HepG2 (cell line): ENCODE measurements at regions not wholly inside any gene's neighbourhood (a gene's known extent, or its start where the extent isn't known, plus 50 kb on each side); places are given as distances from the start of the nearest gene placed in this dataset.

ENCODE experiments used
- ATAC-seq: fragments of 200-7000 bp; cut with Tn5 transposase; 3 replicates; pipeline ENCODE4 v1.9.1; 2020; ENCODE audit warnings: mild to moderate bottlenecking, moderate library complexity
- BruUV-seq: library from RNA; stranded (reverse); fragments of 400-500 nt; replicated peaks from 2 replicates; lab custom pipeline; 2021; lab: Mats Ljungman, UMichigan
- CTCF ChIA-PET: fragments of 300-600 bp; formaldehyde crosslinking; extraction: SDS; loops from one replicate; lab custom pipeline; 2021; ENCODE audit warnings: low total read pairs, inconsistent platforms, low intra/inter-chr PET ratio; lab: Yijun Ruan, JAX
- POLR2A ChIA-PET: fragments of 350-600 bp; sonication (Branson Sonifier 250); formaldehyde crosslinking; loops from one replicate; lab custom pipeline; 2020; ENCODE audit warnings: antibody characterized with exemption, inconsistent platforms; lab: Yijun Ruan, JAX
- DNase-seq: peaks from one replicate; pipeline ENCODE4 v3.0.0-alpha.2; 2015; ENCODE audit warnings: low spot score
- FAIRE-seq: peaks from 3 replicates; lab custom pipeline; 2011; peaks lifted over from hg19 to GRCh38; lab: Jason Lieb, UNC
- H2AFZ ChIP-seq: one replicate; pipeline ENCODE4 v1.6.1; 2011; ENCODE audit warnings: low read length, inconsistent platforms
- H3K27ac ChIP-seq: fragments of 300-600 bp; 3 replicates; pipeline ENCODE4 v1.8.0; 2011; ENCODE audit warnings: mixed run types, mild to moderate bottlenecking, mixed read lengths, low read length, inconsistent platforms; ENCODE audit not compliant: insufficient read depth; ENCODE audit errors: extremely low read length
- H3K27me3 ChIP-seq, 2 experiments: fragments of 200-600 bp in 1 of 2; 2 replicates in 1 of 2; 3 replicates in 1 of 2; pipeline versions ENCODE4 v1.6.0 to v1.8.0; 2011; ENCODE audit warnings: low read length in 2 of 2, mild to moderate bottlenecking in 2 of 2, moderate library complexity in 2 of 2, inconsistent platforms in 1 of 2; ENCODE audit not compliant: insufficient read depth in 2 of 2, control insufficient read depth in 1 of 2
- H3K36me3 ChIP-seq, 2 experiments: fragments of 200-600 bp in 1 of 2; replicated peaks in 1 of 2; 2 replicates in 1 of 2; 3 replicates in 1 of 2; pipeline versions ENCODE4 v1.5.1 to v1.8.0; 2011; ENCODE audit warnings: low read length in 2 of 2, inconsistent platforms in 1 of 2; ENCODE audit not compliant: insufficient read depth in 2 of 2, control insufficient read depth in 1 of 2
- H3K4me1 ChIP-seq: 2 replicates; pipeline ENCODE4 v1.5.1; 2012; ENCODE audit warnings: low read length, inconsistent platforms; ENCODE audit not compliant: insufficient read depth
- H3K4me2 ChIP-seq: 2 replicates; pipeline ENCODE4 v1.6.0; 2011; ENCODE audit warnings: low read depth, low read length, inconsistent platforms
- H3K4me3 ChIP-seq, 3 experiments: fragments of 200-600 bp in 1 of 3; sonication (generic), shearing (Covaris generic) in 1 of 3; replicated peaks in 1 of 3; 2 replicates each; pipeline ENCODE4 v1.5.1; 2011 to 2016; ENCODE audit warnings: low read length in 3 of 3, inconsistent platforms in 2 of 3, low read depth in 2 of 3, mild to moderate bottlenecking in 2 of 3, control low read depth in 1 of 3, mixed read lengths in 1 of 3; ENCODE audit not compliant: insufficient read depth in 1 of 3
- H3K79me2 ChIP-seq: one replicate; pipeline ENCODE4 v1.6.1; 2011; ENCODE audit warnings: low read length, inconsistent platforms; ENCODE audit not compliant: insufficient read depth
- H3K9ac ChIP-seq: 2 replicates; pipeline ENCODE4 v1.6.0; 2011; ENCODE audit warnings: mild to moderate bottlenecking, low read depth, low read length, inconsistent platforms; ENCODE audit not compliant: insufficient read depth
- H3K9me3 ChIP-seq: 2 replicates; pipeline ENCODE4 v1.5.1; 2012; ENCODE audit warnings: mild to moderate bottlenecking, low read length
- H4K20me1 ChIP-seq: 2 replicates; pipeline ENCODE4 v1.6.0; 2011; ENCODE audit warnings: inconsistent platforms, mild to moderate bottlenecking, low read length, moderate library complexity; ENCODE audit not compliant: insufficient read depth
- ELF4 ChIP-seq: sonication (generic); formaldehyde crosslinking; IDR thresholded peaks from 2 replicates; pipeline ENCODE4 v1.5.0; 2020; ENCODE audit warnings: missing genetic modification reagents, mild to moderate bottlenecking, moderate library complexity, borderline replicate concordance
- GATAD1 ChIP-seq: IDR thresholded peaks from 2 replicates; pipeline ENCODE4 v1.6.1; 2016; ENCODE audit warnings: missing genetic modification reagents, missing compliant biosample characterization
- MLXIP ChIP-seq: sonication (generic); formaldehyde crosslinking; IDR thresholded peaks from 2 replicates; pipeline ENCODE4 v1.9.0; 2021; ENCODE audit warnings: missing genetic modification reagents, borderline replicate concordance
- MXD4 ChIP-seq: IDR thresholded peaks from 2 replicates; pipeline ENCODE4 v1.6.1; 2016; ENCODE audit warnings: mild to moderate bottlenecking, missing biosample characterization, missing genetic modification reagents
- NONO ChIP-seq, 2 experiments: fragments of 450-650 bp in 1 of 2; sonication (generic) in 1 of 2; formaldehyde crosslinking in 1 of 2; IDR thresholded peaks in 1 of 2; conservative IDR thresholded peaks in 1 of 2; 2 replicates each; pipeline versions ENCODE4 v1.6.1 to v1.8.0; 2017 to 2022; ENCODE audit warnings: mild to moderate bottlenecking in 1 of 2, missing genetic modification reagents in 1 of 2, moderate library complexity in 1 of 2
- SIX4 ChIP-seq: sonication (generic); formaldehyde crosslinking; IDR thresholded peaks from 2 replicates; pipeline ENCODE4 v1.4.0; 2020; ENCODE audit warnings: missing genetic modification reagents
- SNAPC5 ChIP-seq: sonication (generic); formaldehyde crosslinking; IDR thresholded peaks from 2 replicates; pipeline ENCODE4 v1.8.1; 2023; ENCODE audit warnings: mild to moderate bottlenecking, missing genetic modification reagents, borderline replicate concordance
- THAP7 ChIP-seq: sonication (generic); formaldehyde crosslinking; IDR thresholded peaks from 2 replicates; pipeline ENCODE4 v1.8.1; 2023; ENCODE audit warnings: mild to moderate bottlenecking, missing genetic modification reagents
- XBP1 ChIP-seq: sonication (generic); formaldehyde crosslinking; IDR thresholded peaks from 2 replicates; pipeline ENCODE4 v1.5.0; 2020; ENCODE audit warnings: missing genetic modification reagents
- ZNF12 ChIP-seq: sonication (generic); formaldehyde crosslinking; IDR thresholded peaks from 2 replicates; pipeline ENCODE4 v1.5.0; 2020; ENCODE audit warnings: missing genetic modification reagents
- ZNF224 ChIP-seq: sonication (generic); formaldehyde crosslinking; IDR thresholded peaks from 2 replicates; pipeline ENCODE4 v1.5.0; 2020; ENCODE audit warnings: mild to moderate bottlenecking, missing genetic modification reagents
- ZNF3 ChIP-seq: IDR thresholded peaks from 2 replicates; pipeline ENCODE4 v1.7.0; 2017; ENCODE audit warnings: inconsistent platforms
- ZNF33A ChIP-seq: sonication (generic); formaldehyde crosslinking; IDR thresholded peaks from 2 replicates; pipeline ENCODE4 v1.5.1; 2020; ENCODE audit warnings: missing genetic modification reagents, mild to moderate bottlenecking, moderate library complexity, borderline replicate concordance
- ZNF354B ChIP-seq: sonication (generic); formaldehyde crosslinking; IDR thresholded peaks from 2 replicates; pipeline ENCODE4 v1.8.0; 2022; ENCODE audit warnings: mild to moderate bottlenecking, missing genetic modification reagents
- ZNF773 ChIP-seq: sonication (generic); formaldehyde crosslinking; IDR thresholded peaks from 2 replicates; pipeline ENCODE4 v1.4.0; 2020; ENCODE audit warnings: missing genetic modification reagents, borderline replicate concordance
- ZSCAN31 ChIP-seq: sonication (generic); formaldehyde crosslinking; IDR thresholded peaks from 2 replicates; pipeline ENCODE4 v1.5.0; 2020; ENCODE audit warnings: low read depth, mild to moderate bottlenecking, missing genetic modification reagents
- WGBS: methylation state at CpG from one replicate; pipeline ENCODE4 v1.1.6; 2017; ENCODE audit warnings: low lambda C conversion rate; 5-methylcytosine and 5-hydroxymethylcytosine counted together
- in situ Hi-C: cut with HindIII; loops from 2 replicates; pipeline ENCODE4 v1.10.0; 2017; ENCODE audit warnings: low pct_unique_long_range_greater_than_20kb; ENCODE audit not compliant: extremely low pct_ligation_motif_present
- intact Hi-C: fragments of 100-400 bp; cut with micrococcal nuclease; formaldehyde crosslinking; loops from one replicate; pipeline ENCODE4 v1.10.0; 2022; ENCODE audit not compliant: unreplicated experiment
- TF ChIP-seq, protein P1 (sequence below): sonication (generic); formaldehyde crosslinking; IDR thresholded peaks from 2 replicates; pipeline ENCODE4 v1.4.0; 2020; ENCODE audit warnings: mild to moderate bottlenecking, missing genetic modification reagents

- TF ChIP-seq ZSCAN31 (CRISPR knock-in tag) (no peak), MXD4 (CRISPR knock-in tag) (no peak), ZNF33A (CRISPR knock-in tag) (no peak), ZNF773 (CRISPR knock-in tag) (no peak), SIX4 (CRISPR knock-in tag) (no peak), ZNF354B (no peak), ZNF224 (no peak), ZNF12 (CRISPR knock-in tag) (no peak), ELF4 (no peak), SNAPC5 (no peak), NONO (IDR thresholded peaks at IDR 0.05) (no peak), NONO (CRISPR knock-in tag; conservative IDR thresholded peaks at IDR 0.05) (no peak), MLXIP (CRISPR knock-in tag) (no peak), ZNF3 (CRISPR knock-in tag) (no peak), GATAD1 (no peak), THAP7 (CRISPR knock-in tag) (no peak), XBP1 (CRISPR knock-in tag) (no peak)
- TF ChIP-seq, protein P1, sequence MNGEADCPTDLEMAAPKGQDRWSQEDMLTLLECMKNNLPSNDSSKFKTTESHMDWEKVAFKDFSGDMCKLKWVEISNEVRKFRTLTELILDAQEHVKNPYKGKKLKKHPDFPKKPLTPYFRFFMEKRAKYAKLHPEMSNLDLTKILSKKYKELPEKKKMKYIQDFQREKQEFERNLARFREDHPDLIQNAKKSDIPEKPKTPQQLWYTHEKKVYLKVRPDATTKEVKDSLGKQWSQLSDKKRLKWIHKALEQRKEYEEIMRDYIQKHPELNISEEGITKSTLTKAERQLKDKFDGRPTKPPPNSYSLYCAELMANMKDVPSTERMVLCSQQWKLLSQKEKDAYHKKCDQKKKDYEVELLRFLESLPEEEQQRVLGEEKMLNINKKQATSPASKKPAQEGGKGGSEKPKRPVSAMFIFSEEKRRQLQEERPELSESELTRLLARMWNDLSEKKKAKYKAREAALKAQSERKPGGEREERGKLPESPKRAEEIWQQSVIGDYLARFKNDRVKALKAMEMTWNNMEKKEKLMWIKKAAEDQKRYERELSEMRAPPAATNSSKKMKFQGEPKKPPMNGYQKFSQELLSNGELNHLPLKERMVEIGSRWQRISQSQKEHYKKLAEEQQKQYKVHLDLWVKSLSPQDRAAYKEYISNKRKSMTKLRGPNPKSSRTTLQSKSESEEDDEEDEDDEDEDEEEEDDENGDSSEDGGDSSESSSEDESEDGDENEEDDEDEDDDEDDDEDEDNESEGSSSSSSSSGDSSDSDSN (CRISPR knock-in tag): no peak
- TF ChIP-seq, all 625 proteins: peak for 0
- 8% methylated on average over 3 of the region's 3 CpGs for WGBS
- no peak for FAIRE-seq
- 0 out of 3 replicates have a peak, but pooled peaks have one; percentile 54 for ATAC-seq
- Histone ChIP-seq H3K9ac (no peak overlapping the region), H2AFZ (no peak overlapping the region), H3K4me3 (no peak overlapping the region), H3K27me3 (peaks cover 0 to 25% of the 10 kb centered on the region in 2 experiments; a peak in 2 of 5 replicates), H3K4me2 (no peak overlapping the region), H3K79me2 (no peaks in the 10 kb centered on the region), H3K4me1 (no peaks in the 10 kb centered on the region), H3K27ac (no peak overlapping the region), H3K36me3 (no peaks in the 10 kb centered on the region), H3K9me3 (no peaks in the 10 kb centered on the region), H4K20me1 (no peaks in the 10 kb centered on the region)
- intact Hi-C loops: no loop called here
- CTCF ChIA-PET: no interaction called here
- no peak for DNase-seq
- in situ Hi-C loops: no loop called here
- POLR2A ChIA-PET: no interaction called here
- no TSS peak for BruUV-seq
Measured at GRCh38 chr2:89848114-89848513, 1156.6 kb downstream of the RPIA start.
